Sigmoid colon (tissue), 6 donors: ENCODE measurements at regions not wholly inside any gene's neighbourhood (a gene's known extent, or its start where the extent isn't known, plus 50 kb on each side); places are given as distances from the start of the nearest gene placed in this dataset.

ENCODE experiments used
- DNase-seq: peaks from one replicate; pipeline ENCODE4 v3.0.0-alpha.2; 2019
- H3K27ac ChIP-seq, 4 donors: fragments of 200-600 bp; sonication (generic); one replicate each; pipeline ENCODE4 v1.5.1; 2016 to 2019; ENCODE audit warnings: mild to moderate bottlenecking in 1 of 4
- H3K27me3 ChIP-seq, 3 donors: fragments of 200-600 bp; sonication (generic); one replicate each; pipeline ENCODE4 v1.5.1; 2019; ENCODE audit warnings: mild to moderate bottlenecking in 1 of 3
- H3K36me3 ChIP-seq, 4 donors: fragments of 200-600 bp; sonication (generic); one replicate each; pipeline ENCODE4 v1.5.1; 2016 to 2019
- H3K4me1 ChIP-seq, 4 donors: fragments of 200-600 bp; sonication (generic); one replicate each; pipeline ENCODE4 v1.5.1; 2017 to 2019
- H3K4me3 ChIP-seq, 4 donors: fragments of 200-600 bp; sonication (generic); one replicate each; pipeline ENCODE4 v1.5.1; 2017 to 2019; ENCODE audit warnings: mild to moderate bottlenecking in 2 of 4, moderate library complexity in 1 of 4
- H3K9me3 ChIP-seq, 4 donors: fragments of 200-600 bp in 3 of 4; sonication (generic) in 3 of 4; one replicate each; pipeline versions ENCODE4 v1.5.1 to v1.6.1; 2013 to 2019
- CTCF ChIP-seq, 4 experiments: fragments of 450-650 bp in 3 of 4; fragments of 200-600 bp in 1 of 4; IDR thresholded peaks; one replicate each; pipeline ENCODE4 v1.5.1; 2016 to 2019; ENCODE audit warnings: antibody characterized with exemption in 4 of 4, mild to moderate bottlenecking in 3 of 4, moderate library complexity in 2 of 4
- EP300 ChIP-seq, 4 donors: sonication (generic); formaldehyde crosslinking; IDR thresholded peaks; one replicate each; pipeline ENCODE4 v1.6.1; 2017; ENCODE audit warnings: antibody characterized with exemption in 4 of 4
- POLR2A ChIP-seq, 2 donors: fragments of 450-650 bp; IDR thresholded peaks; one replicate each; pipeline ENCODE4 v1.6.1; 2016; ENCODE audit warnings: antibody characterized with exemption in 2 of 2, mild to moderate bottlenecking in 2 of 2, moderate library complexity in 2 of 2
- POLR2AphosphoS5 ChIP-seq, 4 donors: sonication (generic); formaldehyde crosslinking; IDR thresholded peaks; one replicate each; pipeline ENCODE4 v1.6.1; 2017; ENCODE audit warnings: antibody characterized with exemption in 4 of 4
- WGBS, 2 donors: extraction: QIAGEN DNeasy Blood & Tissue Kit; methylation state at CpG; one replicate each; pipeline ENCODE4 v1.1.7; 2013; 5-methylcytosine and 5-hydroxymethylcytosine counted together
- intact Hi-C: fragments of 100-400 bp; cut with DNase I; formaldehyde crosslinking; loops from one replicate; pipeline ENCODE4 v1.15.1; 2023
- donor health status: healthy with polysubstance abuse.
- donor health status: healthy.

GRCh38 chr11:56932572-56933220 lies 56.0 kb upstream of the OR5AK2 start:
- H3K9me3 ChIP-seq, result no peaks in the 10 kb centered on the region
- WGBS, 2 donors, result 79 to 86% methylated on average over 5 of the region's 5 CpGs
- no peaks in the 10 kb centered on the region for H3K27me3 ChIP-seq
- intact Hi-C loops, result no loop called here
- H3K4me1 ChIP-seq, result no peaks in the 10 kb centered on the region
- no peak overlapping the region for H3K4me3 ChIP-seq
- no peak for TF ChIP-seq EP300 (IDR thresholded peaks at IDR 0.05)
- TF ChIP-seq CTCF (IDR thresholded peaks at IDR 0.05), result no peak
- no peaks in the 10 kb centered on the region for H3K36me3 ChIP-seq
- DNase-seq, result no peak
- no peak overlapping the region for H3K27ac ChIP-seq

DNA sequence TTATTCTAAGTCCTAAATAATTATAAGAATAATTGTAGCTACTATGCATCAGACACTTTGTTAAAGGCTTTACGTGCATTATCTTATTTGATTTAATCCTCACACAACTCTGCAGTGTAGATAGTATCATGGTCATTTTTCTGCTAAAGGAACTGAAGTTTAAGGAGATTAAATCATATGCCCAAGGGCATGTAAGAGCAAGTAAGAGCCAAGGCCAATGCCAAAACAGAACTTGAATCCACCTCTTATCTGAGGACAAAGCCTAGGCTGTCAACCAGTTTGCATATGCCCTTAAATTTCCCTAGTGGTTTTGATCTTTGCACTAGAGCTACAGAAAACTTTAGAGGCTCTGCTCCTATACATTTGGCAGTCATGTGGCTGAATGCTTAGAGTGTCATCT lies 65.6 kb upstream of the OR5AK2 start:
- Histone ChIP-seq H3K4me3 (no peak overlapping the region), H3K4me1 (no peaks in the 10 kb centered on the region), H3K36me3 (no peaks in the 10 kb centered on the region), H3K27ac (no peak overlapping the region), H3K27me3 (no peaks in the 10 kb centered on the region), H3K9me3 (no peaks in the 10 kb centered on the region)
- intact Hi-C loops, result no loop called here
- 2 to 48% methylated on average over 1 of the region's 1 CpG for WGBS, 2 donors
- DNase-seq, result no peak
- no peak for TF ChIP-seq EP300 (IDR thresholded peaks at IDR 0.05)
- TF ChIP-seq CTCF (IDR thresholded peaks at IDR 0.05), result no peak
- TF ChIP-seq POLR2AphosphoS5 (IDR thresholded peaks at IDR 0.05), result no peak
- TF ChIP-seq POLR2A (IDR thresholded peaks at IDR 0.05), result no peak

DNA sequence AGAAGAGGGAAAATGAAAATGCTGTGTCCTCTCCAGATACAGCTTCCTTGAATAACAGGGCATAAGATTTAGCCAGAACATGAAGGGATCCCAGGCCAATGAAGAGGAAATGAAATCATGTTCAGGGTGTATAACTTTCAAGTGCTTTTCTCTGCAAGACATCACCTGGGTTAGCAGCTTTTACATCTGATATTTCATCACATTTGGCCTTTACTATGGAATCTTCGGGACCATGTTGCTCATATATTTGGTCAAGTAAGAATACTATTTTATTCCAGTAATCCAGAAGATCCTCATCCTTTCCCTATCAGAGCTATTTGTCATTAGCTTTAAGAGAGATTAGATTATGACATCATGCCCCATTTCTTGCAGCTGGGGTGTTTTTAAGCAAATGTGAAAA lies 66.3 kb upstream of the OR5AK2 start:
- no peaks in the 10 kb centered on the region for H3K9me3 ChIP-seq
- no peak overlapping the region for H3K27ac ChIP-seq
- H3K36me3 ChIP-seq, result no peaks in the 10 kb centered on the region
- WGBS, 2 donors, result 92 to 96% methylated on average over 1 of the region's 1 CpG
- H3K4me3 ChIP-seq, result no peak overlapping the region
- TF ChIP-seq POLR2A (IDR thresholded peaks at IDR 0.05) (no peak), EP300 (IDR thresholded peaks at IDR 0.05) (no peak), POLR2AphosphoS5 (IDR thresholded peaks at IDR 0.05) (no peak), CTCF (IDR thresholded peaks at IDR 0.05) (no peak)
- no peaks in the 10 kb centered on the region for H3K27me3 ChIP-seq
- intact Hi-C loops, result no loop called here
- DNase-seq, result no peak
- H3K4me1 ChIP-seq, result no peaks in the 10 kb centered on the region

DNA sequence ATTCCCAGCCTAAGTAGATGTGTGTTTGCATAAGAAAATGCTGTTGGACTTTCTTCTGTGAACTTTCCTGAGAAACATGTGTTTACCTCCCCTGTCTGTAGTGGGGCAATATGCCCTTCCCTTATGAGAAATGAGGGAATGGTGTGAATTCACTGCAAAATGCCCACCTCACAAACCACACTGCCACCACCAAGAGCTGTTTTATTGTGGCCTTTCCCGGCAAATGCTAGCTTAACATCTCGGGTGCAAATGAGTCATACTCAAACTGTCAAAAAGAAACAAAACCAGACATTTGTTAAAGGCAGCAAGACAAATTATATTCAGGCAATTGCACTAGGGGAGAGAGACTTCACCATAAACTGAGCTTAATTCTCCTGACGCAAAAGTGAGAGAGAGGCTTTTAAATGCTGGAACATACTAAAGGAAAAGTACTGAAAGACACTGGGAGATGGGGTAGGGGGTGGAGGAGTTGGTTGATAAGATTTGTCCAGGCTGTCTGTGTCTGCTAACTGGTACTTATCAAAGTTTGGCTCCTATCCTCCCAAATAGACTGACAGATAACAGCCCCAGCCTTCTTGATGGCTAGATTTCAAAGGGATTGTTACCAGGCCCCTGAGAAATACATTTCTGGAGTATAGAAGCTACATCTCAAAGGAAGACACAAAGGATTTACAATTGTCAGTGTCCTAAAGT lies 70.9 kb upstream of the OR5AK2 start:
- no peak for DNase-seq
- no peak for TF ChIP-seq EP300 (IDR thresholded peaks at IDR 0.05)
- TF ChIP-seq CTCF (IDR thresholded peaks at IDR 0.05), result no peak
- TF ChIP-seq POLR2AphosphoS5 (IDR thresholded peaks at IDR 0.05), result peak in 2 of 4 donors; percentile 42 to 68
- no peak for TF ChIP-seq POLR2A (IDR thresholded peaks at IDR 0.05)
- no peaks in the 10 kb centered on the region for H3K9me3 ChIP-seq
- H3K4me3 ChIP-seq, result no peak overlapping the region
- no peaks in the 10 kb centered on the region for H3K4me1 ChIP-seq
- H3K27me3 ChIP-seq, result no peaks in the 10 kb centered on the region
- WGBS, 2 donors, result 25 to 59% methylated on average over 3 of the region's 3 CpGs
- H3K36me3 ChIP-seq, result no peaks in the 10 kb centered on the region
- intact Hi-C loops, result no loop called here
- H3K27ac ChIP-seq, result peak overlapping the region in 2 of 4 donors; percentile 14 to 38
